Kidney (tissue), 13 donors: ENCODE measurements at regions not wholly inside any gene's neighbourhood (a gene's known extent, or its start where the extent isn't known, plus 50 kb on each side); places are given as distances from the start of the nearest gene placed in this dataset.

Experiments used
- DNase-seq, 5 donors: peaks; one replicate each; pipeline ENCODE4 v3.0.0-alpha.2; 2013 to 2020
- FAIRE-seq: peaks from 2 replicates; lab custom pipeline; 2012; peaks lifted over from hg19 to GRCh38; lab: Jason Lieb, UNC
- H3K27ac ChIP-seq, 2 donors: one replicate each; pipeline ENCODE4 v1.7.0; 2013; ENCODE audit warnings: low read depth in 2 of 2, low read length in 2 of 2, inconsistent platforms in 1 of 2
- H3K27me3 ChIP-seq: one replicate; pipeline ENCODE4 v1.7.1; 2013; ENCODE audit warnings: low read length, inconsistent platforms; ENCODE audit not compliant: control insufficient read depth, insufficient read depth
- H3K36me3 ChIP-seq, 3 donors: one replicate each; pipeline versions ENCODE4 v1.7.0 to v1.7.1; 2013; ENCODE audit warnings: low read length in 3 of 3, control low read depth in 1 of 3, inconsistent platforms in 1 of 3; ENCODE audit not compliant: insufficient read depth in 3 of 3, control insufficient read depth in 2 of 3
- H3K4me1 ChIP-seq, 3 donors: one replicate each; pipeline versions ENCODE4 v1.7.0 to v1.7.1; 2013; ENCODE audit warnings: low read length in 3 of 3, inconsistent platforms in 1 of 3, low read depth in 1 of 3; ENCODE audit not compliant: control insufficient read depth in 2 of 3, insufficient read depth in 2 of 3
- H3K4me3 ChIP-seq, 3 donors: one replicate each; pipeline versions ENCODE4 v1.7.0 to v1.8.1; 2013; ENCODE audit warnings: low read length in 3 of 3, control low read depth in 1 of 3, inconsistent platforms in 1 of 3
- H3K9ac ChIP-seq, 3 donors: one replicate each; pipeline versions ENCODE4 v1.7.0 to v1.7.1; 2013; ENCODE audit warnings: low read length in 3 of 3, control low read depth in 1 of 3, inconsistent platforms in 1 of 3
- H3K9me3 ChIP-seq, 3 donors: one replicate each; pipeline versions ENCODE4 v1.7.0 to v1.7.1; 2013; ENCODE audit warnings: low read length in 3 of 3, control low read depth in 1 of 3, inconsistent platforms in 1 of 3; ENCODE audit not compliant: control insufficient read depth in 2 of 3, insufficient read depth in 1 of 3
- intact Hi-C: fragments of 100-400 bp; cut with DNase I; formaldehyde crosslinking; loops from one replicate; pipeline ENCODE4 v1.11.1; 2022
- TF ChIP-seq, protein P1 (sequence below): IDR thresholded peaks from 3 replicates; pipeline ENCODE4 v1.5.1; 2012; ENCODE audit warnings: mild to moderate bottlenecking, moderate library complexity, borderline replicate concordance; ENCODE audit not compliant: insufficient read depth; ENCODE audit errors: extremely low read depth
- donor health status: control.
- donor health status: control.
- donor health status: control.
- donor health status: control.
- donor health status: control.
- donor health status: DM: yes; HTN: yes; CAD: no.
- donor health status: Normal renal cell carcinoma (clear cell type).

DNA sequence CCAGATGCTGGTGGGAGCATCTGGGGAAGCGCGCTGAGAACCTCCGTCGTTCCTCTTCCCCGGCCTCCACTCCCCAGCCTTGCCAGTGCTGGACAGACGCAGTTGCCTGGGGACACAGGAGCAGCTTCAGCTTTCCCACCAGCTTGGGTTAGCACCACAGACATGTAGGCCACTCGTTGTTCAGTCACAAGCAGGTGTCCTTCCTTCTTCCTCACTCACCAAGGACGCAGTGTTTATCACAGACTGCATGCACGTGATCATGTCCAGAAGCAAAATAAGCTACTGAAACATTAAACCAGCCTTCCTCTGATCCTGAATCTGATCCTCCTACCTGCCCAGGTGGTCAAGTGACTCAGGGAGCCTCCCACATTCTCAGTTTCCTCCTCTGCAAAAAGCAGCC, 232.9 kb downstream of the SYK start:
- no peak overlapping the region for H3K27ac ChIP-seq
- no peak overlapping the region for H3K4me3 ChIP-seq
- intact Hi-C loops: loop anchor here (10.0 kb wide), 1 partner anchor 400 kb away; no protein-coding TSS in a partner anchor
- TF ChIP-seq, protein P1, sequence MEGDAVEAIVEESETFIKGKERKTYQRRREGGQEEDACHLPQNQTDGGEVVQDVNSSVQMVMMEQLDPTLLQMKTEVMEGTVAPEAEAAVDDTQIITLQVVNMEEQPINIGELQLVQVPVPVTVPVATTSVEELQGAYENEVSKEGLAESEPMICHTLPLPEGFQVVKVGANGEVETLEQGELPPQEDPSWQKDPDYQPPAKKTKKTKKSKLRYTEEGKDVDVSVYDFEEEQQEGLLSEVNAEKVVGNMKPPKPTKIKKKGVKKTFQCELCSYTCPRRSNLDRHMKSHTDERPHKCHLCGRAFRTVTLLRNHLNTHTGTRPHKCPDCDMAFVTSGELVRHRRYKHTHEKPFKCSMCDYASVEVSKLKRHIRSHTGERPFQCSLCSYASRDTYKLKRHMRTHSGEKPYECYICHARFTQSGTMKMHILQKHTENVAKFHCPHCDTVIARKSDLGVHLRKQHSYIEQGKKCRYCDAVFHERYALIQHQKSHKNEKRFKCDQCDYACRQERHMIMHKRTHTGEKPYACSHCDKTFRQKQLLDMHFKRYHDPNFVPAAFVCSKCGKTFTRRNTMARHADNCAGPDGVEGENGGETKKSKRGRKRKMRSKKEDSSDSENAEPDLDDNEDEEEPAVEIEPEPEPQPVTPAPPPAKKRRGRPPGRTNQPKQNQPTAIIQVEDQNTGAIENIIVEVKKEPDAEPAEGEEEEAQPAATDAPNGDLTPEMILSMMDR: no peak
- peaks cover 0 to 2% (median 0%) of the 10 kb centered on the region in 3 donors for H3K9me3 ChIP-seq
- H3K9ac ChIP-seq: no peak overlapping the region
- no peak for FAIRE-seq
- DNase-seq: peak in 2 of 5 donors; percentile 32 to 35
- no peaks in the 10 kb centered on the region for H3K36me3 ChIP-seq
- no peaks in the 10 kb centered on the region for H3K27me3 ChIP-seq
- H3K4me1 ChIP-seq: peaks cover 3 to 18% (median 15%) of the 10 kb centered on the region in 3 donors

DNA sequence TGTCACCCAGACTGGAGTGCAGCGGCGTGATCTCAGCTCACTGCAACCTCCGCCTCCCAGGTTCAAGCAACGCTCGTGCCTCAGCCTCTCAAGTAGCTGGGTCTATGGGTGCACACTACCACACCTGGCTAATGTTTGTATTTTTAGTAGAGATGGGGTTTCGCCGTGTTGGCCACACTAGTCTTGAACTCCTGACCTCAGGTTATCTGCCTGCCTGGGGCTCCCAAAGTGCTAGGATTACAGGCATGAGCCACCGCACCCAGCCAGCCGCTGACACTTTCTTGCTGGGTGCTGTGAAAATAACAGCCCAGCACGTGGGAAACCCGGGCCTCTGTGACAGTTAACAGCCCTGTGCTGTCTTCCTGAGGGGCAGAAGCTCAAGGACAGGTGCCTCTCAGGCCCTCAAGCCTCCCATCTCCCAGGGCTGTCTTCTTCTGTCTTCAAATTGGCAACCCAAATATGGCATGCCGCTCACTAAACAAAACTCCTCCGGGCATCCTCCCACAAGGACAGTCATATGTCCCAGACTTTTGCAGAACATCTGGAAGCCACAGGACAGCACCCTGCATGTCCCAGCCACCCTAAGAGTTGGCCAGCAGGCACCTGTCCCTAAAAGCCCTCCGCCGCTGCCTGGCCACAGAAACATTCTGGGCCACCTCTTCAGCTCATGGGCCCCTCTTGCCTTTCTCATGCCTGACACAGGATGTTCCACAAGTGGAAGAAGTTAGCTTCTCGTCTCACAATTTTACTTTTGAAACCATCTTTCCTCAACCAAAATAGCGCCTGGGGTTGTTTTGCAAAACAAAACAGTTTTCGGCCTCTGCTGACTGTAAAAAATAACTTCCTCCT, 233.6 kb downstream of the SYK start:
- Histone ChIP-seq H3K27me3 (no peaks in the 10 kb centered on the region), H3K4me3 (no peak overlapping the region), H3K27ac (no peak overlapping the region), H3K36me3 (no peaks in the 10 kb centered on the region), H3K9me3 (peaks cover 0 to 2% (median 0%) of the 10 kb centered on the region in 3 donors), H3K4me1 (peaks cover 3 to 18% (median 15%) of the 10 kb centered on the region in 3 donors), H3K9ac (no peak overlapping the region)
- intact Hi-C loops: loop anchor here (10.0 kb wide), 1 partner anchor 400 kb away; no protein-coding TSS in a partner anchor
- FAIRE-seq (no peak), DNase-seq (peak in 1 of 5 donors; percentile 41)
- TF ChIP-seq, protein P1: no peak

DNA sequence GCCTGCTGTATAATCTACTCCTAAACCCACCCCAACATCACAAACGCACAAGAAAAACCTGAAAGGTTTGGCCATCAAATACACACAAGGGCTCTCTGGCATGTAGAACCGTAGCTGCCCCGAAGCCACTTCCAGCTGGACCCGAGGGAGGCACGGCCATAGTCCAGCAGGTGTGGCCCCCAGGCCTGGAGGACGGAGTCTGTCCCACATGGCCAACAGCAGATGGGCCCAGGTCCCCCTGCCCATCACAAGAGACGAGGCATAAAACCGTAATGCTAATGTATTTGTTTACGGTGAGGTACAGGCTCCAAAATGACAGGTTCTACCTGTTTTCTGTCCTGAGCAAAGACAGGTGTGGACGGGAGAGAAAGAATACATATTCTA, 234.2 kb downstream of the SYK start:
- H3K9ac ChIP-seq: no peak overlapping the region
- intact Hi-C loops: loop anchor here (10.0 kb wide), 1 partner anchor 399 kb away; no protein-coding TSS in a partner anchor

More for the DNA sequence above, 234.2 kb downstream of the SYK start:
- peak in 1 of 5 donors; percentile 66 for DNase-seq
- TF ChIP-seq, protein P1: no peak
- Histone ChIP-seq H3K27ac (no peak overlapping the region), H3K4me3 (no peak overlapping the region), H3K36me3 (no peaks in the 10 kb centered on the region), H3K4me1 (peaks cover 3 to 18% (median 15%) of the 10 kb centered on the region in 3 donors), H3K9me3 (peaks cover 0 to 2% (median 0%) of the 10 kb centered on the region in 3 donors), H3K27me3 (no peaks in the 10 kb centered on the region)
- FAIRE-seq: no peak
